Mesothelial cell of epicardium (in vitro differentiated cells): ENCODE measurements at regions not wholly inside any gene's neighbourhood (a gene's known extent, or its start where the extent isn't known, plus 50 kb on each side); places are given as distances from the start of the nearest gene placed in this dataset.

Experiments
- DNase-seq, 2 experiments: peaks; one replicate each; pipeline ENCODE4 v3.0.0; 2021; ENCODE audit warnings: low spot score in 2 of 2; ENCODE audit not compliant: unreplicated experiment in 2 of 2
- H3K27ac Mint-ChIP-seq: 2 replicates; pipeline ENCODE4 v1.8.0; 2021; ENCODE audit warnings: mixed read lengths
- H3K27me3 Mint-ChIP-seq: 2 replicates; pipeline ENCODE4 v1.8.0; 2021; ENCODE audit warnings: low read depth, mixed read lengths
- H3K36me3 Mint-ChIP-seq: 2 replicates; pipeline ENCODE4 v1.8.0; 2021; ENCODE audit warnings: mixed read lengths
- H3K4me1 Mint-ChIP-seq: 2 replicates; pipeline ENCODE4 v1.8.0; 2021; ENCODE audit warnings: mixed read lengths
- H3K4me3 Mint-ChIP-seq: 2 replicates; pipeline ENCODE4 v1.8.0; 2021; ENCODE audit warnings: mild to moderate bottlenecking, moderate library complexity, mixed read lengths
- H3K9me3 Mint-ChIP-seq: 2 replicates; pipeline ENCODE4 v1.8.0; 2021; ENCODE audit warnings: mixed read lengths
- TF ChIP-seq, protein P1 (sequence below): fragments of 200-600 bp; sonication (generic); IDR thresholded peaks from one replicate; pipeline ENCODE4 v1.5.0; 2021; ENCODE audit warnings: antibody characterized with exemption; ENCODE audit not compliant: unreplicated experiment

DNA sequence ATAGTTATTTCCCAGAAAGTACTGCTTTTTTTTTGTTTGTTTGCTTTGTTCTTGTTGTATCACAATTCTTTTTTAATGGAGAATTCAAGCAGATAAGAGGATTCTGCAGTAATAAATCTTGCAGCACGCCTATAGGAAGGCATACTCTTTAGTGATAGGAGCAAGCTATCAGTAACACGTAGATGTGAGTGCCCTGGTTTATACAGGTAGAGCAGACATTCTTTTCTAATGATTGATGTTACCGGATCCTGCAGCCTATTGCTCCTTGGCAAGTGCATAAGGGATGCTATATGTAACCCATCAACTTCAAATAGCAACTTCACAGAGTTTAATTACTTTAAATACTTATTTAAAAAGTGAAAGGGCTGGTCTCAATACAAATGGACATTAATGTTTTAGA lies 834.2 kb upstream of the GCFC2 start:
- no peaks in the 10 kb centered on the region for H3K27me3 Mint-ChIP-seq
- H3K9me3 Mint-ChIP-seq: no peaks in the 10 kb centered on the region
- no peak overlapping the region for H3K4me3 Mint-ChIP-seq
- no peaks in the 10 kb centered on the region for H3K36me3 Mint-ChIP-seq
- no peak overlapping the region for H3K27ac Mint-ChIP-seq
- no peak for DNase-seq
- no peaks in the 10 kb centered on the region for H3K4me1 Mint-ChIP-seq
- TF ChIP-seq, protein P1, sequence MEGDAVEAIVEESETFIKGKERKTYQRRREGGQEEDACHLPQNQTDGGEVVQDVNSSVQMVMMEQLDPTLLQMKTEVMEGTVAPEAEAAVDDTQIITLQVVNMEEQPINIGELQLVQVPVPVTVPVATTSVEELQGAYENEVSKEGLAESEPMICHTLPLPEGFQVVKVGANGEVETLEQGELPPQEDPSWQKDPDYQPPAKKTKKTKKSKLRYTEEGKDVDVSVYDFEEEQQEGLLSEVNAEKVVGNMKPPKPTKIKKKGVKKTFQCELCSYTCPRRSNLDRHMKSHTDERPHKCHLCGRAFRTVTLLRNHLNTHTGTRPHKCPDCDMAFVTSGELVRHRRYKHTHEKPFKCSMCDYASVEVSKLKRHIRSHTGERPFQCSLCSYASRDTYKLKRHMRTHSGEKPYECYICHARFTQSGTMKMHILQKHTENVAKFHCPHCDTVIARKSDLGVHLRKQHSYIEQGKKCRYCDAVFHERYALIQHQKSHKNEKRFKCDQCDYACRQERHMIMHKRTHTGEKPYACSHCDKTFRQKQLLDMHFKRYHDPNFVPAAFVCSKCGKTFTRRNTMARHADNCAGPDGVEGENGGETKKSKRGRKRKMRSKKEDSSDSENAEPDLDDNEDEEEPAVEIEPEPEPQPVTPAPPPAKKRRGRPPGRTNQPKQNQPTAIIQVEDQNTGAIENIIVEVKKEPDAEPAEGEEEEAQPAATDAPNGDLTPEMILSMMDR: no peak

DNA sequence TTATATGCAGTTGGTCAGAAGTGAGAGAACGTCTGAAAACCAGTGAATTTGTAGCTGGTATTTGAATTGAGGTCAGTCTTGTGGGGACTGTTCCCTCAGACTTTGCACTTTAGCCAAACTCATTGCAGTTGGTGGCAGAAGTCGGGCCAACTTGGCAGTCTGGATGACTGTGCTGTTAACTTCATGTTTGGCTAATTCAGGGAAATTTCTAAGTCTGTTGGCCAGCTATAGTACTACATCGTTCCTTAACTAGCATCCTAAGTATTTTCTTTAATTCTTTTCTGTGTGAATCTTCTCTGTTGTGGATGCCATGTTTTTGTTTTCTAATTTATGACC lies 806.8 kb upstream of the GCFC2 start:
- Mint-ChIP-seq H3K4me1 (no peaks in the 10 kb centered on the region), H3K9me3 (peaks cover 13% of the 10 kb centered on the region), H3K27me3 (no peaks in the 10 kb centered on the region), H3K27ac (no peak overlapping the region), H3K36me3 (no peaks in the 10 kb centered on the region), H3K4me3 (no peak overlapping the region)
- DNase-seq: no peak
- TF ChIP-seq, protein P1: no peak

DNA sequence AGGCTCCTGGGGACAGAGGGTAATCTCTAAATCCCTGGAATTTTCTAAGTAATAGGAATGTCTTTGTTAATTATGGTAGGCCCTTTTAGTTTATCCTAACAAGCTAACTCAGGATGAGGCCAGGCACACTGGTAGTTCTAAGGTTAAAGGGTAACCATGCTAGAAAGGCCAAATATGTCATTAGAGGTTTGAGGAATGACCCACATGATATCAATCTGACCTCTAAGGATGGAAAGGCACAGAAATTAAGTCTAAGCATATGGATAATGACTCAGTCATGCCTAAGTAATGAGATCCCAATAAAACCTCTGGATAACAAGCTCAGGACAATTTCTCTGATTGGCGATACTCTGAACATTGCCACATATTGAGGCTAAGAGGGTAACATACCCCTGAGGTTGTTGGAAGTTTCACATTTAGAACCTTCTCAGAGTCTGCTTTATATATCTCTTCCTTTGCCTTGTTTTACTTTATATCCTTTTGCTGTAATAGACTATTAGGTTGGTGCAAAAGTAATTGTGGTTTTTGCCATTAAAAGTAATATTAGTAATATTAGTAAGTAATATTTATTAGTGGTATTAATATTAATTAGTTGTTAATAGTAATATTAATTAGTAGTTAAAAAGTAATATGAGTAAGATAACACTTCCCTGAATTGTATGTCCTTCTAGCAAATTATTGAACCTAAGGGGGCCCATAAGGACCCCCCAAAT lies 806.3 kb upstream of the GCFC2 start:
- Mint-ChIP-seq H3K27ac (no peak overlapping the region), H3K4me1 (no peaks in the 10 kb centered on the region), H3K4me3 (no peak overlapping the region), H3K36me3 (no peaks in the 10 kb centered on the region), H3K9me3 (peaks cover 13% of the 10 kb centered on the region), H3K27me3 (no peaks in the 10 kb centered on the region)
- TF ChIP-seq, protein P1: no peak
- no peak for DNase-seq

DNA sequence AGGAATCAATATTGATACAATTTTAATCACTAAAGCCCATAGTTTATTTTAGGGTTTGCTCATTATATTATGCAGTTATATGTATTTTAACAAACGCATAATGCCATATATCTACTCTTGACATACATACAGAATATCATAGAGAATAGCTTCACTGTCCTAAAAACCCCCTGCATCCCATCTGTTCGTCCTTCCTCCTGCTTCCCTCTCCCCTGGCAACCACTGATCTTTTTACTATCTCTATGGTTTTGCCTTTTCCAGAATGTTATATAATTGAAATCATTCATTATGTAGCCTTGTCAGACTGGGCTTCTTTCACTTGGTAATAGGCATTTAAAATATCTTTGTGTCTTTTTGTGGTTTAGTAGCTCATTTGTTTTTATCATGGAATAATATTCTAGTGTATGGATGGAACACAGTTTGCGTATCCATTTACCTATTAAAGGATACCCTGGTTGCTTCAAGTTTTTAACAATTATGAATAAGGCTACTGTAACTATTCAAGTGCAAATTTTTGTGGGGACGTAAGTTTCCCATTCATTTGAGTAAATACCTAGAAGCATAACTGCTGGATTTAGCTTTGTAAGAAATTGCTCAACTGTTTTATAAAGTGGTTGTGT lies 801.6 kb upstream of the GCFC2 start:
- Mint-ChIP-seq H3K36me3 (no peaks in the 10 kb centered on the region), H3K4me3 (no peak overlapping the region), H3K4me1 (no peaks in the 10 kb centered on the region), H3K27ac (no peak overlapping the region), H3K27me3 (no peaks in the 10 kb centered on the region), H3K9me3 (peaks cover 6% of the 10 kb centered on the region)
- TF ChIP-seq, protein P1: no peak
- DNase-seq: no peak

DNA sequence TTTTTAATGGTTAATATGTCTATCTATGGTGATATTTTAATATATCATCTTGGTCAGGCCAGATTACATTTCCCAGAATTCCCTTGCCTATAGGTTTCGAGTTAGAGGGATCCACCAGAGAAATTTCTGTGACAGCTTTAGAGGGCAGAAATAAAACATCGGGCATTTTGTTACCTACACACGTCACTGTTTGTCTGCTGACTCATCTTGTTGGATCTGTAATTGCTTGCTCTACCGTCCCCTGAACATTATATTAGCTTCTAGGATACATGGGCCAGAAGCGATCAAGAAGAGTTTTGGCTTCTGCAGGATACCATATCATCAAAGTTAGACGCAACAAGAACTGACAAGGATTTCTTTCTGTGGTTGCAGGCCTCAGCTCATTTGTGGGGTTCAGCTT lies 795.8 kb upstream of the GCFC2 start:
- no peaks in the 10 kb centered on the region for H3K4me1 Mint-ChIP-seq
- DNase-seq: no peak
- H3K36me3 Mint-ChIP-seq: no peaks in the 10 kb centered on the region
- no peak overlapping the region for H3K27ac Mint-ChIP-seq
- no peaks in the 10 kb centered on the region for H3K9me3 Mint-ChIP-seq
- H3K27me3 Mint-ChIP-seq: no peaks in the 10 kb centered on the region
- no peak overlapping the region for H3K4me3 Mint-ChIP-seq
- TF ChIP-seq, protein P1: no peak
